ENCODE measurements at regions not wholly inside any gene's neighbourhood (a gene's known extent, or its start where the extent isn't known, plus 50 kb on each side); places are given as distances from the start of the nearest gene placed in this dataset.
"Not testable (repeated sequence)": the region's sequence is repeated elsewhere in the genome, so short reads cannot be mapped to it uniquely, and the experiment has no call there.

GRCh38 chr7:69440976-69441375 lies 157.3 kb upstream of the AUTS2 start:
- in situ Hi-C loops (cut with HindIII; ENCODE audit: low pct_unique_long_range_greater_than_20kb, low sequenced_read_pairs), result no loop called here
- DNase-seq (ENCODE audit: low read depth in 1 of 2, low spot score in 1 of 2), result no peak
- no peak for TF ChIP-seq JUND (IDR thresholded peaks at IDR 0.05; ENCODE audit: low read depth)

DNA sequence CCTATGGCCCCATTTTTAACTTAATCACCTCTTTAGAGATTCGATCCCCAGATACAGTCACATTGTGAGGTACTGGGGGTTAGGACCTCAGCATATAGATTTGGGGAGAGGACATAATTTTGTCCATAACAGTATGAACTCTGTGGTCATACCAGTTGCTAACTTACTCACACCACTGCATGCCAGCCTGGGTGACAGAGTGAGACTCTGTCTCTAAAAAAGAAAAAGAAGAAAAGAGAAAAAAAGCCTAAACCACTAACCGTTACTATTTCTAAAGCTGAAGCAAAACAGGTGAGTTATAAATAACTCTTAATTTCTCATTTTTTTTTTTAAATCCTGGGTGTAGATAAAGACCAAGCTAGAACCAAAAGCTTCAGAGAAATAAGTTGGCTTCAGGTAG lies 155.1 kb upstream of the AUTS2 start:
- DNase-seq (ENCODE audit: low read depth in 1 of 2, low spot score in 1 of 2), result no peak
- in situ Hi-C loops (cut with HindIII; ENCODE audit: low pct_unique_long_range_greater_than_20kb, low sequenced_read_pairs), result no loop called here
- TF ChIP-seq JUND (IDR thresholded peaks at IDR 0.05; ENCODE audit: low read depth), result no peak

- TF ChIP-seq JUND (IDR thresholded peaks at IDR 0.05; ENCODE audit: low read depth), result no peak
- no peak for DNase-seq (ENCODE audit: low read depth in 1 of 2, low spot score in 1 of 2)
- in situ Hi-C loops (cut with HindIII; ENCODE audit: low pct_unique_long_range_greater_than_20kb, low sequenced_read_pairs), result no loop called here
Observed at GRCh38 chr7:69445541-69445940, 152.7 kb upstream of the AUTS2 start.

DNA sequence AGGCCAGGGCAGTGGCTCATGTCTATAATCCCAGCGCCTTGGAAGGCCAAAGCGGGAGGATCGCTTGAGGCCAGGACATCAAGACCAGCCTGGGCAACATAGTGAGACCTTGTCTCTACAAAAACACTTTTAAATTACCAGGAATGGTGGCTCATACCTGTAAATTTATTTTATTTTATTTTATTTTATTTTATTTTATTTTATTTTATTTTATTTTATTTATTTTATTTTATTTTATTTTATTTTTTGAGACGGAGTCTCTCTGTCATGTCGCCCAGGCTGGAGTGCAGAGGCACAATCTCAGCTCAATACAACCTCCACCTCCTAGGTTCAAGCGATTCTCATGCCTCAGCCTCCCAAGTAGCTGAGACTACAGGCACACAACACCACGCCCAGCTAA lies 152.1 kb upstream of the AUTS2 start:
- in situ Hi-C loops (cut with HindIII; ENCODE audit: low pct_unique_long_range_greater_than_20kb, low sequenced_read_pairs); DNase-seq (ENCODE audit: low read depth in 1 of 2, low spot score in 1 of 2): not testable (repeated sequence)

DNA sequence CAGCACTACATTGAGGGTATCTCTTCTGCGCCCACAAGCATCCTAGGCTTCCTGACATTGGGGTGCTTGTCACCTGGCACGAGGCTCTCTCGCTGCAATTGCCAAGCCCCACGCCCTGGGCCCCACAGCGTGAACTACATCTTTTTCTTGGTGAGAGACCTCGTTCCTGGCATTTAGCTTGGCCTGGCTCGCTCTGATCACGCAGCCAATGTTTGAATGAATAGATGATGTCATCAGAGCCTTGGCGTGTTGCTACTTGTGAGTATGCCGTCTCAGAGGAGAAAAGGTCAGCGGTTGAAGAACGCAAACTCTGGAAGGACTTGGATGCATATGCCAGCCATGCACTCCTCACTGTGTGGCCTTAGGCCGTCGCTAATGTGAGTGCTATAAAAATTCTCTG lies 150.2 kb upstream of the AUTS2 start:
- in situ Hi-C loops (cut with HindIII; ENCODE audit: low pct_unique_long_range_greater_than_20kb, low sequenced_read_pairs), result no loop called here
- no peak for DNase-seq (ENCODE audit: low read depth in 1 of 2, low spot score in 1 of 2)
- TF ChIP-seq JUND (IDR thresholded peaks at IDR 0.05; ENCODE audit: low read depth), result no peak

- TF ChIP-seq JUND (IDR thresholded peaks at IDR 0.05; ENCODE audit: low read depth), result no peak
- in situ Hi-C loops (cut with HindIII; ENCODE audit: low pct_unique_long_range_greater_than_20kb, low sequenced_read_pairs), result no loop called here
- DNase-seq (ENCODE audit: low read depth in 1 of 2, low spot score in 1 of 2), result no peak
Observed at GRCh38 chr7:69450456-69450855, 147.8 kb upstream of the AUTS2 start.

DNA sequence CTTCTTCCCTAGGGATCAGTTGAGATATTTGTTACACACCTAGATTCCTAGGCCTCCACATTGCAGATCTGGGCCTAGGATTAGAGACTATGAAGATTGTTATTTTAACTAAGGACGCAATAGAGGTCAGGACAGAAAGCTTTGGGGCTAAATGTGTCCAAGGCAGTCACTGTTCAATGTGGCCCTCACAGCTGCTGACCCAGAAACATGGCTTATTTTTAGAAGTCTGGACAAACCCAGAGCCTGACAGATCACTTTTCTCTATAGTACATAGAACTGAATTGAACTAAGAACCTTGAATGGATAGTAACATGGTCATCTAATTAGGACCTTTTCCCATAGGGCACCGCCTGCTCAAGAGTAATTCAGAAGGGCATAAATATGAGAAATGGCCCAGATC lies 146.6 kb upstream of the AUTS2 start:
- no peak for DNase-seq (ENCODE audit: low read depth in 1 of 2, low spot score in 1 of 2)
- TF ChIP-seq JUND (IDR thresholded peaks at IDR 0.05; ENCODE audit: low read depth), result no peak

GRCh38 chr7:69452797-69453196 lies 145.5 kb upstream of the AUTS2 start:
- no peak for DNase-seq (ENCODE audit: low read depth in 1 of 2, low spot score in 1 of 2)
- in situ Hi-C loops (cut with HindIII; ENCODE audit: low pct_unique_long_range_greater_than_20kb, low sequenced_read_pairs), result no loop called here
- TF ChIP-seq JUND (IDR thresholded peaks at IDR 0.05; ENCODE audit: low read depth), result no peak

More for the DNA sequence above, 146.6 kb upstream of the AUTS2 start:
- in situ Hi-C loops (cut with HindIII; ENCODE audit: low pct_unique_long_range_greater_than_20kb, low sequenced_read_pairs), result no loop called here

- in situ Hi-C loops (cut with HindIII; ENCODE audit: low pct_unique_long_range_greater_than_20kb, low sequenced_read_pairs), result no loop called here
- TF ChIP-seq JUND (IDR thresholded peaks at IDR 0.05; ENCODE audit: low read depth), result no peak
- DNase-seq (ENCODE audit: low read depth in 1 of 2, low spot score in 1 of 2), result no peak
Observed at GRCh38 chr7:69457595-69458504, 140.4 kb upstream of the AUTS2 start.

GRCh38 chr7:69464035-69464434 lies 134.2 kb upstream of the AUTS2 start:
- no peak for DNase-seq (ENCODE audit: low read depth in 1 of 2, low spot score in 1 of 2)
- no peak for TF ChIP-seq JUND (IDR thresholded peaks at IDR 0.05; ENCODE audit: low read depth)
- in situ Hi-C loops (cut with HindIII; ENCODE audit: low pct_unique_long_range_greater_than_20kb, low sequenced_read_pairs), result no loop called here

GRCh38 chr7:69465262-69465661 lies 133.0 kb upstream of the AUTS2 start:
- in situ Hi-C loops (cut with HindIII; ENCODE audit: low pct_unique_long_range_greater_than_20kb, low sequenced_read_pairs), result no loop called here
- DNase-seq (ENCODE audit: low read depth in 1 of 2, low spot score in 1 of 2), result no peak
- TF ChIP-seq JUND (IDR thresholded peaks at IDR 0.05; ENCODE audit: low read depth), result no peak

DNA sequence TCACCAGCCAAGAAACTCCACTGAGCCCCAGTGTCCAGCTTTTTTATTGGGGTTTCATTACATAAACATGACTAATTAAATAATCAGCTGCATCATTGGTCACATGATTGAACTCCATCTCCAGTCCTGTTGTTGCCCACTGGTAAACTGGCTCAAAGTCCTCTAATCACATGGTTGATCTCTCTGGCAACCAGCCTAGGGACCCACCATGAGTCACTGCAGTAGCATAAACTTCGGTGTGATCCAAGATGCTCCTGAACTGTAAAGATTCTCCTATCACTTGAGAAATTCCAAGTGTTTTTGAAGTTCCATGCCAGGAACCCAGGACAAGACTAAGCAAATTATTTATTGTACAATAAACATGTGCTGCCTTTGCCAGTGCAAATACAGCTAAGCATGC lies 130.4 kb upstream of the AUTS2 start:
- in situ Hi-C loops (cut with HindIII; ENCODE audit: low pct_unique_long_range_greater_than_20kb, low sequenced_read_pairs), result no loop called here
- no peak for TF ChIP-seq JUND (IDR thresholded peaks at IDR 0.05; ENCODE audit: low read depth)
- no peak for DNase-seq (ENCODE audit: low read depth in 1 of 2, low spot score in 1 of 2)

DNA sequence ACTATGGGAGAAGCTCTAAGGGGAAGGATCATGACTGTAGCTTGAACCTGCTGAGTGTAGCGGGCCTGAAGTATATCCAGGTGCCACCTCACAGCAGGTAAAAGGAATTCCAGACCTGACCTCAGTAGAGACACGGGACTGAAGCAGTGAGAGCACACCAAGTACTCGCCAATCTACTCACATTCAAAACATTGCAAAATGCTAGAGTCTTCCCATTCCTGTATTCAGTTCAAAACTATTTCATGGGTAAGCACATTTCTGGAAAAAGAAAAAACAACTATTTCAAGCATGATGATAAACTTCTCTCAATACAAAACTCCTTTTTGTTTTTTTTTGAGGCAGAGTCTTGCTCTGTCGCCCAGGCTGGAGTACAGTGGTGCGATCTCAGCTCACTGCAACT lies 121.9 kb upstream of the AUTS2 start:
- in situ Hi-C loops (cut with HindIII; ENCODE audit: low pct_unique_long_range_greater_than_20kb, low sequenced_read_pairs), result no loop called here
- TF ChIP-seq JUND (IDR thresholded peaks at IDR 0.05; ENCODE audit: low read depth), result no peak
- no peak for DNase-seq (ENCODE audit: low read depth in 1 of 2, low spot score in 1 of 2)

DNA sequence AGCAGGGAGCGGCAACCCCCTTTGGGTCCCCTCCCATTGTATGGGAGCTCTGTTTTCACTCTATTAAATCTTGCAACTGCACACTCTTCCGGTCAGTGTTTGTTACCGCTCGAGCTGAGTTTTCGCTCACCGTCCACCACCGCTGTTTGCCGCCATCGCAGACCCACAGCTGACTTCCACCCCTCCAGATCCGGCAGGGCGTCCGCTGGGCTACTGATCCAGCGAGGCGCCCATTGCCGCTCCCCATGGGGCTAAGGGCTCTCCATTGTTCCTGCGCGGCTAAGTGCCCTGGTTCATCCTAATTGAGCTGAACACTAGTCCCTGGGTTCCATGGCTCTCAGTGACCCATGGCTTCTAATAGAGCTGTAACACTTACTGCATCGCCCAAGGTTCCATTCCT lies 115.6 kb upstream of the AUTS2 start:
- TF ChIP-seq JUND (IDR thresholded peaks at IDR 0.05; ENCODE audit: low read depth), result no peak
- no peak for DNase-seq (ENCODE audit: low read depth in 1 of 2, low spot score in 1 of 2)
- in situ Hi-C loops (cut with HindIII; ENCODE audit: low pct_unique_long_range_greater_than_20kb, low sequenced_read_pairs), result no loop called here
